ENCODE measurements at regions not wholly inside any gene's neighbourhood (a gene's known extent, or its start where the extent isn't known, plus 50 kb on each side); places are given as distances from the start of the nearest gene placed in this dataset.

DNA sequence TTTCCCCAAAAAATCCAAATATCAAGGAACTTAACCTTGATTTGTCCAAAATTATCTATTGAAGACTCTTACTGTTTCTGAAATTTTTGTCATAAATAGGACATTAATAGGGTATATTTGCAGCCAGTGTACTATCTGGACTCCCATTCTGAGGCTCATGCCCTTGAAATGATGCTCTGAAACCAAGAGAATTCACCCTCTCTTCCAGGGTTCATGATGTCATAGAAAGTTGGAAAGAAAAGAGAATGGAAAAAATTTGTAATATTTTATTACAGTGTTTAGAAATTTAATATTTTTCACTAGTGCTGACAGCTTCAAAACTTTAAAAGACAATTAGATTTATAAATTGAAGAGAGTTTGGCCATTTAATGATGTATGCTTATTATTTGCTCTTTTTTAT, 712.5 kb downstream of the MCTP2 start:
- TF ChIP-seq RARB (CRISPR knock-in tag; IDR thresholded peaks at IDR 0.05) = no peak
- no peak for TF ChIP-seq CREB5 (CRISPR knock-in tag; IDR thresholded peaks at IDR 0.05; ENCODE audit: low read depth)
- TF ChIP-seq ESRRG (CRISPR knock-in tag; IDR thresholded peaks at IDR 0.05) = no peak
- TF ChIP-seq SNAI2 (CRISPR knock-in tag; IDR thresholded peaks at IDR 0.05) = no peak

Data from SK-N-SH treated with all-trans-retinoic acid at 6 μM for 48 hours (cell line).